Epithelial cell of proximal tubule (primary cell): ENCODE measurements at regions not wholly inside any gene's neighbourhood (a gene's known extent, or its start where the extent isn't known, plus 50 kb on each side); places are given as distances from the start of the nearest gene placed in this dataset.

Experiments used
- DNase-seq: peaks from one replicate; pipeline ENCODE4 v3.0.0-alpha.2; 2011; ENCODE audit warnings: low read depth
- H3K4me3 ChIP-seq: 2 replicates; pipeline ENCODE4 v1.5.1; 2011; ENCODE audit warnings: low read depth, mild to moderate bottlenecking, low read length
- TF ChIP-seq, protein P1 (sequence below): conservative IDR thresholded peaks from 2 replicates; pipeline ENCODE4 v1.5.1; 2012; ENCODE audit warnings: low read depth, mild to moderate bottlenecking, low read length

DNA sequence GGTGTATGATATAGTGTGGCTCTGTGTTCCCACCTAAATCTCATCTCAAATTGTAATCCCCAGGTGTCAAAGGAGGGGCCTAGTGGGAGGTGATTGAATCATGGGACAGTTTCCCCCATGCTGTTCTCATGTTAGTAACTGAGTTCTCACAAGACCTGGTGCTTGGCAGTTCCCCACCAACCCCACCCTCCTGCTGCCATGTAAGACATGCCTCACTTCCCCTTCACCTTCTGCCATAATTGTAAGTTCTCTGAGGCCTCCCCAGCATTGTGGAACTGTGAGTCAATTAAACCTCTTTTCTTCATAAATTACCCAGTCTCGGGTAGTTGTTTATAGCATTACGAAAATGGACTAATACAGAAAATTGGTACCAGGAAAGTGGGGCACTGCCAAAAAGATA is 1705.3 kb downstream of the NCAM2 start:
- H3K4me3 ChIP-seq: no peak overlapping the region
- TF ChIP-seq, protein P1, sequence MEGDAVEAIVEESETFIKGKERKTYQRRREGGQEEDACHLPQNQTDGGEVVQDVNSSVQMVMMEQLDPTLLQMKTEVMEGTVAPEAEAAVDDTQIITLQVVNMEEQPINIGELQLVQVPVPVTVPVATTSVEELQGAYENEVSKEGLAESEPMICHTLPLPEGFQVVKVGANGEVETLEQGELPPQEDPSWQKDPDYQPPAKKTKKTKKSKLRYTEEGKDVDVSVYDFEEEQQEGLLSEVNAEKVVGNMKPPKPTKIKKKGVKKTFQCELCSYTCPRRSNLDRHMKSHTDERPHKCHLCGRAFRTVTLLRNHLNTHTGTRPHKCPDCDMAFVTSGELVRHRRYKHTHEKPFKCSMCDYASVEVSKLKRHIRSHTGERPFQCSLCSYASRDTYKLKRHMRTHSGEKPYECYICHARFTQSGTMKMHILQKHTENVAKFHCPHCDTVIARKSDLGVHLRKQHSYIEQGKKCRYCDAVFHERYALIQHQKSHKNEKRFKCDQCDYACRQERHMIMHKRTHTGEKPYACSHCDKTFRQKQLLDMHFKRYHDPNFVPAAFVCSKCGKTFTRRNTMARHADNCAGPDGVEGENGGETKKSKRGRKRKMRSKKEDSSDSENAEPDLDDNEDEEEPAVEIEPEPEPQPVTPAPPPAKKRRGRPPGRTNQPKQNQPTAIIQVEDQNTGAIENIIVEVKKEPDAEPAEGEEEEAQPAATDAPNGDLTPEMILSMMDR: no peak
- no peak for DNase-seq

DNA sequence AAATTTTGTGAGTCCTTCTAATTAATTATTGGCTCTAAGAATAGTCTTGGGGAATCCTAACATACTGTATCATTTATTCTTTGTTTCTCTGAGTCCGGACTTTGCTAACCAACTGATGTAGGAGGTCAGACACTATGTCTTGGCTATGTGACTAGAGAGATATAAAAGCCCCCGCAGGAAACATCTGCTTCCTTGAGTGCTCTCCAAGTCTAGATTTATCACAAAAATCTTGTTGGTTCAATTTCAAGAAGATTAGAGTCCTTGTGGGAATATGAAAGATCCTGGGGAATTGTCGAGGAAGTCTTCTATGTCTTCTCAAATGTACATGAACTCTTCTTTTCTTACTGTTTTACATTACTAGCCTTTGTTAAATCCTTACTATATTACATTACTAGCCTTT is 1712.5 kb downstream of the NCAM2 start:
- DNase-seq: no peak
- TF ChIP-seq, protein P1: no peak
- no peak overlapping the region for H3K4me3 ChIP-seq

DNA sequence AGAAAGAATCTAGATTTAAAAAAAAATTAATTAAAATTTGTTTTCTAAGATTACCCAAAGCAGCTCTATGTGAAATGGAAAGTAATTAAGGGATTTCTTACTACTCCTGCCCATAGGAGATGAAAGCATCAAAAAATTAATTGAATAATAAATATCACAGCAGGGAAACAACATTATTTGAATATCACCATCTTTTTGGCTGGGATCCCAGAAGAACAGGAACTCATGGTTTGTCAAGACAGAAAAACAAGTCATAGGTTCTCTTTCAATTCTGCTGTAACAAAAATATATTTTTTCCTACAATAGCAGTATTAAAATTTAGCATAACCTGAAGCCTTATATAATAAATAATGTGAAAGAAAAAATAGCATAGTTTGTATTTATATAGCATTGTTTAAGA is 1713.4 kb downstream of the NCAM2 start:
- no peak for DNase-seq
- TF ChIP-seq, protein P1: no peak
- H3K4me3 ChIP-seq: no peak overlapping the region

DNA sequence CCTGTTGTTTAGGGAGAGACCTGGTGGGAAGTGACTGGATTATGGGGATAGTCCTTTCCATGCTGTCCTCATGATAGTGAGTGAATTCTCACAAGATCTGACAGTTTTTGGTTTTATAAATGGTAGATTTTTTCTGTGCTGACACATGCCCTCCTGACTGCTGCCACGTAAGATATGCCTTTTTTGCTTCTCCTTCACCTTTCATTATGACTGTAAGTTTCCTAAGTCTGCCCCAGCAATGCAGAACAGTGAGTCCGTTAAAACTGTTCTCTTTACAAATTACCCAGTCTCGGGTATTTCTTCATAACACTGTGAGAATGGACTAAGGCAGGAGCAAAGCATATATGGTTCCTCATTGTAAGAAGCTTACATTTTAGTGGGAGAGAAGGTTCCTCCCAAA is 1727.2 kb downstream of the NCAM2 start:
- DNase-seq: no peak
- TF ChIP-seq, protein P1: no peak
- no peak overlapping the region for H3K4me3 ChIP-seq

DNA sequence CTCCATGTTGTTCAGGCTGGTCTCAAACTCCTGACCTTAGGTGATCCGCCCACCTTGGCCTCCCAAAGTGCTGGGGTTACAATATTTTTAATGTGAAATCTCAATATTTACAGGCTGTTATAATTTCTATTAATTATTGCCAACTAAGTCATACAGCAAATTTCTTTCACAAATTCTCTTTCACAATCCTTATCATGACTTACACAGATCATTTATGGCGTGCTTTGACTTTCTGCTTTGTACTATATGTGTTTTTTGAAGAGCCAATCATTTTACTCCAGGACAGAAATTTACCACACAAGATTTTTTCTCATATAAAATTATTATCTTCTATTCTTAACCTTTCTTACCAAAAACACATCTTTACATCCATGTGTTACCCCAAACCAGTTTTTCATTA is 1729.9 kb downstream of the NCAM2 start:
- no peak for DNase-seq
- TF ChIP-seq, protein P1: no peak
- H3K4me3 ChIP-seq: no peak overlapping the region

DNA sequence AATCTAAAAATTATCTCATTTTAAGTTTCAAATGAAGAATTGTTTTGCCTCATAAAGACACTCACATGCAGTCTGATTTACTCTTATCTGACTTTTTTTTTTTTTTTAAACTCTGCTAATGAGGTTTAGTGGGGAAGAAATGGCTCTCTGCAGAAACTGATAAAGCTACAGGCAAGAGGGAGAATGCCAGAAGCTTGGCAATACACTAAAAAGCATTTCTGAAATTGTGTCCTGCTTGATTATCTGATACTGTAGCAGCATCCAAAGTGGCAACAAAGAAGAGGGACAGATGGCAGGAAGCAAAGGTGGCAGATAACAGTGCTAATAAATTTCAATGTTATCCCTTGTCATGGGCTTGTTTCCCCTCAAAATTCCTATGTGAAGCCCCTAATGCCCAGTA is 1744.9 kb downstream of the NCAM2 start:
- H3K4me3 ChIP-seq: no peak overlapping the region
- TF ChIP-seq, protein P1: no peak
- no peak for DNase-seq

DNA sequence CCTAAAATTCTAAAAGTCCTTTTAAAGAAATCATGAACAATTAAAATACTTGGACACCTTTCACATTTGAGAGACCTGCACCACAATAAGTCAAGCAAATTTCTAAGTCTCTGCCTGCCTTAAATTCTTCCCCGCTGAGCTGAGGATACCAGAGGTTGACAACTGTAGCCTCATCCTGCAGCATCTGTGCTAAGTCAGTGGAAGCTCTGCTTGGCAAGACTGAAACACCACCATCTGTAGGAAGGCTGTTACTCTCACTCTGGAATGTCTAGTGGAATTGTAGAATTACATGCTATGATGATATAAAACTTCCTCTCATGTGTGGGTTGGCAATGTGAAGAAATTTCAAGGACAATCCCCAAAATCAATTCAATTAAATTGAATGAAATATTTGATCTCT is 1756.5 kb downstream of the NCAM2 start:
- TF ChIP-seq, protein P1: no peak
- no peak overlapping the region for H3K4me3 ChIP-seq
- no peak for DNase-seq
